Inflammatory macrophage (primary cell): ENCODE measurements at regions not wholly inside any gene's neighbourhood (a gene's known extent, or its start where the extent isn't known, plus 50 kb on each side); places are given as distances from the start of the nearest gene placed in this dataset.

ENCODE experiments used
- DNase-seq, 2 donors: peaks; one replicate each; pipeline ENCODE4 v3.0.0-alpha.2; 2020 to 2022

GRCh38 chr2:100627330-100628300 is 64.8 kb downstream of the PDCL3 start:
- DNase-seq, result no peak

GRCh38 chr2:100628506-100628905 is 65.7 kb downstream of the PDCL3 start:
- no peak for DNase-seq

GRCh38 chr2:100629309-100629708 is 66.5 kb downstream of the PDCL3 start:
- no peak for DNase-seq

- DNase-seq, result no peak
These were observed 67.7 kb downstream of the PDCL3 start for GRCh38 chr2:100630473-100630977.

GRCh38 chr2:100632037-100632436 is 69.2 kb downstream of the PDCL3 start:
- DNase-seq, result no peak

- no peak for DNase-seq
These were observed 70.0 kb downstream of the PDCL3 start for GRCh38 chr2:100632759-100633158.

- DNase-seq, result no peak
These were observed 77.0 kb downstream of the PDCL3 start for GRCh38 chr2:100639588-100640390.

GRCh38 chr2:100640431-100641124 is 77.8 kb downstream of the PDCL3 start:
- DNase-seq, result no peak

- no peak for DNase-seq
These were observed 78.3 kb downstream of the PDCL3 start for GRCh38 chr2:100641125-100641435.

GRCh38 chr2:100642425-100642824 is 79.6 kb downstream of the PDCL3 start:
- DNase-seq, result no peak

GRCh38 chr2:100643467-100643866 is 80.7 kb downstream of the PDCL3 start:
- DNase-seq, result no peak

GRCh38 chr2:100643906-100644501 is 81.2 kb downstream of the PDCL3 start:
- DNase-seq, result peak in 1 of 2 donors; percentile 4

GRCh38 chr2:100645695-100646429 is 83.1 kb downstream of the PDCL3 start:
- no peak for DNase-seq

- DNase-seq, result no peak
These were observed 84.9 kb downstream of the PDCL3 start for GRCh38 chr2:100647709-100648108.

GRCh38 chr2:100650151-100650550 is 87.4 kb downstream of the PDCL3 start:
- no peak for DNase-seq

GRCh38 chr2:100653449-100654035 is 90.7 kb downstream of the PDCL3 start:
- DNase-seq, result no peak

- DNase-seq, result no peak
These were observed 91.8 kb downstream of the PDCL3 start for GRCh38 chr2:100654611-100655010.

GRCh38 chr2:100655446-100655845 is 92.7 kb downstream of the PDCL3 start:
- DNase-seq, result no peak

GRCh38 chr2:100655936-100656534 is 93.2 kb downstream of the PDCL3 start:
- no peak for DNase-seq

GRCh38 chr2:100658017-100658416 is 95.2 kb downstream of the PDCL3 start:
- no peak for DNase-seq
